ENCODE measurements at regions not wholly inside any gene's neighbourhood (a gene's known extent, or its start where the extent isn't known, plus 50 kb on each side); places are given as distances from the start of the nearest gene placed in this dataset.
"Not testable (repeated sequence)": the region's sequence is repeated elsewhere in the genome, so short reads cannot be mapped to it uniquely, and the experiment has no call there.

DNA sequence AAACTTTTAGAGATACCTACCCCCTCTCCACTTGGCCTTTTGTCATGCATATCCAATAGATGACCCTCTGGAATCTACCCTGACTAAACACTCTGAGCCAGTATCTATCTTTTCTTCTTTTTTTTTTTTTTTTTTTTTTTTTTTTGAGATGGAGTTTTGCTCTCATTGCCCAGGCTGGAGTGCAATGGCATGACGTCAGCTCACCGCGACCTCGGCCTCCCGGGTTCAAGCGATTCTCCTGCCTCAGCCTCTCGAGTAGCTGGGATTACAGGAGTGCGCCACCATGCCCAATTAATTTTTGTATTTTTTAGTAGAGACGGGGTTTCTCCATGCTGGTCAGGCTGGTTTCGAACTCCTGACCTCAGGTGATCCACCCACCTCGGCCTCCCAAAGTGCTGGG is 50.8 kb upstream of the GRIN2B start:
- DNase-seq, result not testable (repeated sequence)

DNA sequence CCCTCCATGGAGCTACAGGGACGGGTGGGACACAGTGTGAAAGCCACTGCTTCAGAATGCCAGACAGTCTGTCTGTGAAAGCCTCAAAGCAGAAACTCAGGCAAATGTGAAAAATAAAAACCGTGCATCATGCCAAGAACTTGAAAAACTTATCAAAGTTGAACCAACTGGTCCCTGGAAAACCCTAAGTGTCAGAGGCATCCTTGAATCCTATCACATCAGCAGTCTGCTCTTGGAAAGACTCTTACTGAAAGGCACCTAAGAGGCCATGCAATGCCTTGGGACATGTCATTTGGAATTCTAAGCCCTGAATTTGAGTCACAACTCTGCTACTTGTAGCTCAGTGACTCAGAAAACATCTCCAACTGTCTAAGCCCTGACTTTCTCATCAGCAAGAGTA is 62.4 kb upstream of the GRIN2B start:
- no peak for DNase-seq

DNA sequence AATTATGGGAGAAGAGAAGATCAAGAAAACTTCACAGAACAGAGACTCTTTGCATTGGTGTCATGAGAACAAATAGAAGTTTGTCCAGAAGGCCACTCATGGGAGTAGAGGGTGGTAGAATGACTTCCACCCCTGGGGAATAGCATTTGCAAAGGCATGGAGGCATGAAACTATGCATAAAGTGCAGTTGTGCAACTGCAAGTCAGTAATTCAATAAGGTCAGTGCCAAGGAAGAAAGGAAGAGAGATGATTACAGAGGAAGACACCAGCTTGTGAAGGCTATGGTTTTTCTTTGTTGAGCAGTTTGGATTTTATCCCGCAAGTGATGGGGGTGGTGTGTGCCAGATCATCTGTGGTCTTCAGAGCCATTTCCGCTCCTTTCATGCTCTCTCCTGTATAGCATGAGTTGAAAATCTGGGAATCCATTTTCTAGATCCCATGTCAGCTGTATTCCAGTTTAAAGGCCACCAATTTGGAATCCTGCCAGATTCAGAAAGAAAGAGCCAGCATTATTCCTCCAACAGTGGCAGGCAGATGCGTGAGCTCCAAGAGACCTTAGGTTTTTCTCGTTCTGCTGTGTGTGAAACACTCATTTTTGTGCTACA is 67.6 kb upstream of the GRIN2B start:
- DNase-seq, result no peak

GRCh38 chr12:14057895-14058294 is 76.5 kb upstream of the GRIN2B start:
- no peak for DNase-seq

- no peak for DNase-seq
Measured at GRCh38 chr12:14058717-14059116, 77.3 kb upstream of the GRIN2B start.

DNA sequence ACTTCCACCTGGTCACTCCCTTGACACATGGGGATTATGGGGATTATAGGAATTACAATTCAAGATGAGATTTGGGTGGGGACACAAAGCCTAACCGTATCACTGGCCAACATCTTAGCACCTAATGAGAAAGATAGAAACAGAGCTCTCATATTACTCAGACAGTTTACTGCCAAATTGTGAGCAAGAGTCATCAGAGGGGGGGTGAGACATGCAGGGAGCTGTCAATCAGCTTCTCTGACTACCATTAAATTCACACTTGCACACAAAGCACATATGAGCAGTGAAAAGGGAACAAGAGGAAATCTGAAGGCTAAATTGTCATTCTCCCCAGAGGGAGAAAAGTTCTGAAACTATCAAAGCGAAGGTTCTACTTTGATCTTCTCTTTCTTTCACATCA is 78.1 kb upstream of the GRIN2B start:
- DNase-seq, result no peak

DNA sequence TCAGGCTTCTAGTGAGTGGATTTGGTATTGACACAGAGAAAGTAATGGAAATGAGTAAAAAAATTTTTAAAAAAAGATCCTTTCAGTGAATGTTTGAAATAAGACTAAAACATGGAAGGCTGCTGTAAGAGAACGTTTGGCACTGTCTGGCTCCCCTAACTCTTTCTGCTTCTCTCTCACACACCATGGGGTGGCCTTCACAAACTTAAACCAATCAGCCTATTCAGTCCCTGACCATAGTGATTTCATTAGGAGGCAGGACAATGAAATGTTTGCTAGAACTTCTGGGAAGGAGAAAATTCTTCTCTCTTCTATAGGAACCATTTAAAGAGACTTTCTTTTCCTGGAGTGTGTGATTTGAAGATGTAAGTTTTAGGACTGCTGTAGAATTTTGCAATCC is 84.2 kb upstream of the GRIN2B start:
- DNase-seq, result no peak

DNA sequence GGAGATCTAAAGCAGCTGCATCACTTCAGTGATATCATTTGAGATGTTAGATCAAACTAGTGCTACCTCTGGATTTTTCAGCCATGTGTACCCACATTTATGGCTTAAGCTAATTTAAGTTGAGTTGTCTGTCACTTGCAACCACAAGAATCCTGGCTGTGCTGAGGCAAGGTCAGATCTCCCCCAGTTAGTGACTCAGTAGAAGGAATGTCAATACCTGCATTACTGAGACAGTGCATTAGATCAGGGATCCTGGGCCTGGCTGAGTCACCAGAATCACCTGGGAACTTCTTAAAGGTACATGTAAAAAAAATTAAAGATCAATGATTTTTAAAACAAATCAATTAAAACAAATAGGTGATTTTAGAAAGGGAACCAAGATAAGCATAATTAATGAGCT is 84.6 kb upstream of the GRIN2B start:
- no peak for DNase-seq

- DNase-seq, result no peak
Measured at GRCh38 chr12:14068961-14069360, 87.6 kb upstream of the GRIN2B start.

DNA sequence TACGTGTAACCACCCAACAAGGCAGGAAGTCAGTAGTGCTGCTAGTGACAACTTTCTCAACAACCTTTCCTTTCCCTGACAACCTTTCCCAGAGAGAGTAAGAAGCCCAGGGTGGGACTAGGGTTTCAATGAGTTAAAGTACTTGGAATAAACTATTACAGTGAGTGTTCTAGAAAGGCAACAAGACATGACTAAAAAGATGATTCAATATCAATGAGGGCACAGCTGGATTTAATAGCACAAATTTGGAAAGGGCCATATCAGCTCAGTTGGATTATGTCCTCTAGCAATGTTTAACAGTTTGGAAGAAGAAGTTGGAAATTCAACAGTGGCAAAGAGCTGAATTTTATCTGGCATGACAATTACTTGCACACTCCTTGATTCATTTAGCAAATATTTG is 90.4 kb upstream of the GRIN2B start:
- DNase-seq, result no peak

DNA sequence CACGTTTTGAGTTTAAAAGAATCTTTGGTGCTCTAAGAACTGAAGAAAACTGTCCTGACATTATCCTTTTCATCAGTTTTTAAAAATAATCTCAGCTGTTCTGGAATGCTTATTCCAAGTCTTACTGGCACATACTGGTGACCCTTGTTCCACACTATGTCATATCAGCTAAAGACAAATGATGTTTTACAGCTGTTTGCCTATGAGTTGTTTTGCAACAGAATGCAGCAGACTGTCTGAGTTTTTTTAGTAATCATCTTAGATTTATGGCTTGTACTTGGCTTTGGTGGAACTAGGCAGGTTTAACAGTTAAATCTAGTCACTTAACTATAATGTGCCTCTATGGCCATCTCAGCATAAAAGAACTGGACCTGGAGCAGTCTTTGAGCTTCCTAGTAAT is 91.6 kb upstream of the GRIN2B start:
- DNase-seq, result no peak

DNA sequence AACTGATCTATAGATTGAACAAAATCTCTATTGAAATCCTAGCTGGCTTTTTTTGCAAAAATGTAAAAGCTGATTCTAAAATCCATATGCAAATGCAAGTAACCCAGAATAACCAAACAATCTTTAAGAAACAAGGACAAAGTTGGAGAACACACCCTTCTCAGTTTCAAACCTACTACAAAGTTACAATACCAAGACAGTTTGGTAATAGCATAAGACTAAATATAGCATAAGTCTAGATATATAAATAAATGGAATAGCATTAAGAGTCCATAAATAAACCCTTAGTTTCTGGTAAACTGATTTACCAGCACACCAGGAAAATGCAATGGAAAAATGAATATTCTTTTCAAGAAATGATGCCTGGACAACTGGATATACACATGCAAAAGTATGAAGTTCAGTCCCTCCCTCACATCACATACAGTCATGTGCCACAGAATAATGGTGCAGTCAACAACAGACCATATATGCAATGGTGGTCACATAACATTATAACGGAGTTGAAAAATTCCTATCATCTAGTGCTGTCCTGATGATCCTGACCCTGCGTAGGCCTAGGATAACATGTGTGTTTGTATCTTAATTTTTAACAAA is 94.5 kb upstream of the GRIN2B start:
- no peak for DNase-seq

GRCh38 chr12:14076538-14076937 is 95.1 kb upstream of the GRIN2B start:
- DNase-seq, result no peak

GRCh38 chr12:14086838-14087237 is 105.4 kb upstream of the GRIN2B start:
- DNase-seq, result no peak

DNA sequence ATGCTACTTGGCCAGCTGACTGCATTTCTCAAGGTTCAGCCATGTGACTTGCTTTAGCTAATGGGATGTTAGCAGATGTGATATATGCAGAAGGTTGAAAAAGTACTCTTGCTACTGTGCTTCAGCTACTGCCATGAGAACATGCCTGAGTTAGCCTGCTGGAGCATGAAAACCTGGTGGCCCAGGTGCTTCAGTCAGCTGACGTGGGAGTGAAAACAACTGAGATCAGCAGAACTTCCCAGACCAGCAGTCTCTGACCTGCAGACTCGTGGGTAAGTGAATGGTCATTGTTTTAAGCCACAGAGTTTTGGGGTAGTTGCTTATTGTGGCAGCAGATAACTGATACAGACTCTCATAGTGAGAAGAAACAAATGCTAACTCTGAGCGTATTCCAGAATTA is 118.6 kb upstream of the GRIN2B start:
- no peak for DNase-seq

- not testable (repeated sequence) for DNase-seq
Measured at GRCh38 chr12:14101556-14101955, 120.2 kb upstream of the GRIN2B start.

DNA sequence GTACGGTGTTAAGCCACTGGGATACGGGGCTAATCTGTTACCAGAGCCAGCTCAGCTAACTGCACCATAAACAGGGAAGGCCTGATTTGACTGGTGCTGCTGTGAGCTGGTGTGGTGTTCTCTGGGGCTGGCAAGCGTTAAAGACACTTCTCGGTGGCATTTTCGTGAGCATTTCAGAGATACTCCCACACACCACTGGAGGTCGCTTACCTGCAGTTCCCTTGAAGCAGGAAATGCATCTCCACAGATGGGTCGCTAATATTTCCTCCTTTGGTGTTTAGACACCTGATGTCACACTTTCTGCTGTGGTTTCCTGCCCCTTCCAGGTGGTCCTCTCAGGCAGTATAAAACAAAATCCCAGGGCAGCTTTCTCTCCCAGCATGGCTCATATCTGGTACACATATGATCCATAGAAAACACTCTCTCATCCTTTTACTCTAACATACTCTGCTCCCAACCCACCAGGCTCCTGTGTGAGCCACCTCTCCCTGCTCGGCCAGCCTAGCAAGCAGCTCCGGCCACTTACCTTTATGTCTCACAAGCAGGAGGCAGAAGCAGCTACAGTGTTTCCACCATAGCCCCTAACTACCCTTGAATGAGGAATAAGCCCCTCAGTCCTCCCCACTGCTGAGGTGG is 129.9 kb upstream of the GRIN2B start:
- DNase-seq, result no peak

- no peak for DNase-seq
Measured at GRCh38 chr12:14113031-14113430, 131.6 kb upstream of the GRIN2B start.

DNA sequence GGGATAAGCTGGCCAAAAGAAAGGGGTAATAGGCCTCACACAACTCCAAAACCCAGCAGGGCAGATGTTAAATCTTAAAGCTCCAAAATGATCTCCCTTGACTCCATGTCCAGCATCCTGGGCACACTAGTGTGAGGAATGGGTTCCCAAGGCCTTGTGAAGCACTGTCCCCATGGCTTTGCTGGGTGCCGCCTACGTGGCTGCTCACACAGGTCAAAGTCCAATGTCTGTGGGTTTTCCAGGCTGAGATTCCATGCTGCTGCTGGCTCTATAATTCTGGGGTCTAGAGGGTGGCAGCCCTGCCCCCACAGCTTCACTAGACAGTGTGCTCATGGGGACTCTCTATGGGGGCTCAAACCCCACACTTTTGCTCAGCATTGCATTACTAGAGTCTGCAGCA is 145.3 kb upstream of the GRIN2B start:
- DNase-seq, result no peak

DNA sequence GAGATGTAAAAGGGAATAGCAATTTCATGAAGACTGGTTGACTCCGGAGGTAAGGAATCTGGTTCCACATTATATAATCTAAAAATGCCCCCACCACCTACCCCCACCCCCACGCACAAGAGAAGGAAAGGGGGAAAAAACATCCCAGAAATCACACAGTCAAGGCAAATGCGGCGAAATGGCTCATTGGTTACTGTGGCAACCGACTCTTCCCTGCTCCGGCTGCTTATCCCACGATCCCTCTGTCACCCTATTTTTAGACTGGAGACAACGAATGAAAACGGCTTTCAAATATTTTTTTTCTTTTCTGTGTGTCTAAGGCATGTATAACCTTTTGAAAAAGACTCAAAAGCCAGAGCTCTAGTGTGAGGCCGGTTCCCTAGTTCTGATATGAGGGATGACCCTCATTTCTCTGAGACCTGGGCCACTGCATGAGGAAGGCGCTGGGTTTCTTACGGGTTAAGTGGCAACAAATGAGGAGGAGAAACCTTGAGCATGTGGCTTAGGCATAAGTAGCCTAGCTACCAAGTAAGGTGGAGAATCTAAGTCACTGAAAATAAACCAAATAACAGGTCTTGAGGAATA is 148.3 kb upstream of the GRIN2B start:
- no peak for DNase-seq

GRCh38 chr12:14135996-14136395 is 154.6 kb upstream of the GRIN2B start:
- no peak for DNase-seq

GRCh38 chr12:14138495-14138894 is 157.1 kb upstream of the GRIN2B start:
- DNase-seq, result no peak

DNA sequence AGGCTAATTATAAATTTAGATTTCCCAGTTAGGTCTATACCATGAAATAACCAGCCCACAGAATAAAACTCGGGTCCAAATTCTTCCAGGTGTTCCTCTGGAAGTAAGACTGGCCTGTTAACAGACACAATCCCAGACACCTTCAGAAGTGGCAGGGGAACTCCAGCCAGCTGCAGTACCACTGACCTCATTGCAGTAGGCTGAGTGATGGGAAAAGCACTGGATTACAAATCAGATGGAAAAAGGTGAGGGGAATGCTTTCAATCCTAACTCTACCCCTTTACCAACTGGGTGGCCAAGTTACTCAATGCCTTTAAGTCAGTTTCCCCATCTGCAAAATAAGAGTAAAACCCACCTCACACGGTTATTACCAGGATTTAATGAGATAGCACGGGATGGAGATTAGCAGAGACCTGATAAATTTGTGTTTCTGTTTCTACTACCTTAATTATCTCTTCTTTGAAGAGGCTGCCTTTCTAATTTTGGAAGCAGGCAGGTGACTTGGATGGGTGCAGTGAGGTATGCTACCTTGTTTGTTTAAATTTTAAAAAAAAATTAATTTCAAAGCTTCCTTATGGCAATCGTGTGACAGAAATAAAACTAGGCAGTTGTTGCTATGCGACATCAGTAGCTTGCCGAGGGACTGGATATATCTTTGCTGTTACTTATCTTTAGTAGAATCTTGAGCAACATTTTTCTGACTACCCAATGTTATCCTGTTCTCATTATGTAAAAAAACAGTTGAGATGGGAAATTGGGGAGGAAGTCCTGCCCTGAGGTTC is 167.3 kb upstream of the GRIN2B start:
- no peak for DNase-seq
